OCI-LY3 (cell line): ENCODE measurements at regions not wholly inside any gene's neighbourhood (a gene's known extent, or its start where the extent isn't known, plus 50 kb on each side); places are given as distances from the start of the nearest gene placed in this dataset.

Experiments
- EZH2phosphoT487 ChIP-seq: fragments of 200-600 bp; shearing (Covaris generic); IDR thresholded peaks from 2 replicates; pipeline ENCODE4 v1.6.1; 2018; ENCODE audit warnings: antibody characterized with exemption, mixed run types, low read depth
- TF ChIP-seq, protein P1 (sequence below): fragments of 200-600, 300-600 bp; sonication (generic); IDR thresholded peaks from 2 replicates; pipeline ENCODE4 v1.5.1; 2014; ENCODE audit warnings: antibody characterized with exemption, low read length, low read depth

DNA sequence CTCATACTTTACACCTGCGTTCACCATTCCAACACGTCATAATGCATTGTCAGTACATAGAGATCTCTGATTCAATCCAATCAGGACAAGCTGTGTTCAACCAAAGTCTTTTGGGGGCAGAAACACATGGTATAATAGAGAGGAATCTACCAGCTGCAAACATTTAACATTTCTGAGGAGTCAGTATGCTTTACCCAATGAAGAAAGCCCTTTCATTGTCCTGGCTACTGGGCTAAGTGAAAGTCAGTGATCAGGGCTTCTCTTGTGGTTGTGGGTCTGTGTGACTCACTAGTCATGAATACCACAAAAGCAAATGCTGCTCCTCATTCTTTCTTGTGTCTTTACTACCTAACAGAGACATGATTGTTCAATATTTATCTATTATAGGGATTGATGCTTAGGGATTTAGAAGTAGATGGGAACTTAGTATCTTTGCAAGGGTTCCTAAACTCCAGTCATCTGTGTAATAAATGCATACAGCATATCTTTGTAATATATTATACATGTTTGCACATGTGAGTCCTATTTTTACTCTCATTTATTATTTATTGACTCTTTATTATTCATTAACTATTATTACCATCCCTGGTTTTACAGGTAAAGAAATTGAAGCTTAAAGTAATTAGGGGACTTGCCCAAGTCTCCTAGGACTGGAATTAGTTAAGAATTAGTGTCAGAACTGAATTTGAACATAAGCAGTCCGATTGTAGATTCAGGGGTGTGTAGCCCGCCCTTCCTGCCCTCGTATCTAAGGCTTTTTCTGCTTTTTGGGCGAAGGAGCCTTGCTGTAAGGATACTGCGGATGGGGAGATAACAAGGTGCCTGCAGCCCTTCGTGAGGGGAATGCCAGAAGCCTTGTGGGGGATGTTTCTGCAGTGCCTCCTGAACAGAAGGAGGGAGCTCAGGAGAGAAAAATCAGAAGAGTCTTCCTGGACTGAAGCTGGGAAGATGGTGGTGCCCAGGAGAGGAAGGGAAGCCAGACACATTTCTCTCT, 353.1 kb upstream of the BOD1L1 start:
- TF ChIP-seq, protein P1, sequence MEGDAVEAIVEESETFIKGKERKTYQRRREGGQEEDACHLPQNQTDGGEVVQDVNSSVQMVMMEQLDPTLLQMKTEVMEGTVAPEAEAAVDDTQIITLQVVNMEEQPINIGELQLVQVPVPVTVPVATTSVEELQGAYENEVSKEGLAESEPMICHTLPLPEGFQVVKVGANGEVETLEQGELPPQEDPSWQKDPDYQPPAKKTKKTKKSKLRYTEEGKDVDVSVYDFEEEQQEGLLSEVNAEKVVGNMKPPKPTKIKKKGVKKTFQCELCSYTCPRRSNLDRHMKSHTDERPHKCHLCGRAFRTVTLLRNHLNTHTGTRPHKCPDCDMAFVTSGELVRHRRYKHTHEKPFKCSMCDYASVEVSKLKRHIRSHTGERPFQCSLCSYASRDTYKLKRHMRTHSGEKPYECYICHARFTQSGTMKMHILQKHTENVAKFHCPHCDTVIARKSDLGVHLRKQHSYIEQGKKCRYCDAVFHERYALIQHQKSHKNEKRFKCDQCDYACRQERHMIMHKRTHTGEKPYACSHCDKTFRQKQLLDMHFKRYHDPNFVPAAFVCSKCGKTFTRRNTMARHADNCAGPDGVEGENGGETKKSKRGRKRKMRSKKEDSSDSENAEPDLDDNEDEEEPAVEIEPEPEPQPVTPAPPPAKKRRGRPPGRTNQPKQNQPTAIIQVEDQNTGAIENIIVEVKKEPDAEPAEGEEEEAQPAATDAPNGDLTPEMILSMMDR, result no peak
- TF ChIP-seq EZH2phosphoT487, result no peak
